Adrenal gland (tissue), 5 donors: ENCODE measurements at regions not wholly inside any gene's neighbourhood (a gene's known extent, or its start where the extent isn't known, plus 50 kb on each side); places are given as distances from the start of the nearest gene placed in this dataset.

Experiments used
- CTCF ChIP-seq, 6 experiments: fragments of 450-650 bp in 4 of 6; fragments of 200-600 bp in 2 of 6; sonication (generic) in 1 of 6; IDR thresholded peaks; 1 replicate in 5 of 6; 2 replicates in 1 of 6; pipeline versions ENCODE4 v1.5.1 to v1.8.0; 2016 to 2021; ENCODE audit warnings: antibody characterized with exemption in 6 of 6, mild to moderate bottlenecking in 2 of 6, moderate library complexity in 1 of 6
- POLR2A ChIP-seq, 2 donors: fragments of 450-650 bp; IDR thresholded peaks; one replicate each; pipeline ENCODE4 v1.6.1; 2017; ENCODE audit warnings: antibody characterized with exemption in 2 of 2, mild to moderate bottlenecking in 2 of 2, moderate library complexity in 1 of 2
- donor health status: DM: no; HTN: no; CAD: no.

DNA sequence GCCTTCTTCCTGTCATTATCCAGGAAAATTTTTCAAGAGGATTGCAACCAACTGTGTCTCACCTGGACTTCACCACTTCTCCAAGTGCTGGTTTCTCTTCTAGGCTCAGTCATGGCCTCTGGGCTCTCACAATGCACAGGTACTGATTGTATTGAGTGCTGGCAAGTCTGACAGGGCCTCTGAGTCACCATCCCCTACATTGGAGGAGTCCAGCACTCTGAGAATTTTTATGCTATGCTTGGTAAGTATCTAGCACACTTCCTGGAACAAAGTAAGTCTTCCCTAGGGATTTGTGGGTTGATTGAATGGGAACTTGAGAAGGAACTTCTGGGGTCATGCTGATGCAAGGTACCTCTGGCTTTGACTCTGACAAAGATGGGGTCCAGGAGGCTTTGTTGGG, 147.2 kb upstream of the CELF4 start:
- TF ChIP-seq CTCF (IDR thresholded peaks at IDR 0.05) (no peak), POLR2A (IDR thresholded peaks at IDR 0.05) (no peak)
